Psoas muscle (tissue), 7 donors: ENCODE measurements at regions not wholly inside any gene's neighbourhood (a gene's known extent, or its start where the extent isn't known, plus 50 kb on each side); places are given as distances from the start of the nearest gene placed in this dataset.

ENCODE experiments used
- ATAC-seq, 4 donors: fragments of 200-7000 bp; cut with Tn5 transposase; one replicate each; pipeline ENCODE4 v1.9.1; 2020; ENCODE audit warnings: moderate library complexity in 3 of 4, mild to moderate bottlenecking in 2 of 4
- DNase-seq, 2 donors: peaks; one replicate each; pipeline ENCODE4 v3.0.0-alpha.2; 2020
- H3K27ac ChIP-seq: fragments of 200-600 bp; one replicate; pipeline ENCODE4 v1.8.0; 2022
- H3K27me3 ChIP-seq, 3 donors: fragments of 200-600 bp in 1 of 3; one replicate each; pipeline versions ENCODE4 v1.6.1 to v1.8.0; 2013 to 2022; ENCODE audit warnings: low read length in 2 of 3, mild to moderate bottlenecking in 2 of 3, moderate library complexity in 1 of 3; ENCODE audit not compliant: insufficient read depth in 3 of 3
- H3K36me3 ChIP-seq, 2 donors: fragments of 200-600 bp in 1 of 2; one replicate each; pipeline versions ENCODE4 v1.6.1 to v1.8.0; 2013 to 2022; ENCODE audit warnings: low read depth in 1 of 2, mild to moderate bottlenecking in 1 of 2, moderate library complexity in 1 of 2; ENCODE audit not compliant: insufficient read depth in 1 of 2
- H3K4me1 ChIP-seq: fragments of 200-600 bp; one replicate; pipeline ENCODE4 v1.8.0; 2022
- H3K4me3 ChIP-seq: fragments of 200-600 bp; one replicate; pipeline ENCODE4 v1.8.0; 2022; ENCODE audit warnings: mild to moderate bottlenecking
- H3K9me3 ChIP-seq: fragments of 200-600 bp; one replicate; pipeline ENCODE4 v1.8.0; 2022
- WGBS, 3 donors: extraction: QIAGEN DNeasy Blood & Tissue Kit; methylation state at CpG; one replicate each; pipeline versions ENCODE4 v1.1.6 to v1.1.7; 2013; 5-methylcytosine and 5-hydroxymethylcytosine counted together
- intact Hi-C, 2 donors: fragments of 100-400 bp; cut with DNase I; formaldehyde crosslinking; loops; one replicate each; pipeline versions ENCODE4 v1.11.0 to v1.14.2; 2022
- TF ChIP-seq, protein P1 (sequence below): fragments of 200-600 bp; IDR thresholded peaks from one replicate; pipeline ENCODE4 v1.8.0; 2022; ENCODE audit warnings: antibody characterized with exemption
- donor health status: healthy with polysubstance abuse.
- donor health status: DM: no; HTN: no; CAD: no; lungs with moderate emphysema.
- donor health status: Bipolar disorder and iron deficiency.
- donor health status: healthy.
- donor health status: DM: yes; HTN: yes; CAD: no.
- donor health status: DM: no; HTN: no; CAD: no.
- donor health status: DM: yes; HTN: yes; CAD: no.

- no peak overlapping the region for H3K27ac ChIP-seq
- TF ChIP-seq, protein P1, sequence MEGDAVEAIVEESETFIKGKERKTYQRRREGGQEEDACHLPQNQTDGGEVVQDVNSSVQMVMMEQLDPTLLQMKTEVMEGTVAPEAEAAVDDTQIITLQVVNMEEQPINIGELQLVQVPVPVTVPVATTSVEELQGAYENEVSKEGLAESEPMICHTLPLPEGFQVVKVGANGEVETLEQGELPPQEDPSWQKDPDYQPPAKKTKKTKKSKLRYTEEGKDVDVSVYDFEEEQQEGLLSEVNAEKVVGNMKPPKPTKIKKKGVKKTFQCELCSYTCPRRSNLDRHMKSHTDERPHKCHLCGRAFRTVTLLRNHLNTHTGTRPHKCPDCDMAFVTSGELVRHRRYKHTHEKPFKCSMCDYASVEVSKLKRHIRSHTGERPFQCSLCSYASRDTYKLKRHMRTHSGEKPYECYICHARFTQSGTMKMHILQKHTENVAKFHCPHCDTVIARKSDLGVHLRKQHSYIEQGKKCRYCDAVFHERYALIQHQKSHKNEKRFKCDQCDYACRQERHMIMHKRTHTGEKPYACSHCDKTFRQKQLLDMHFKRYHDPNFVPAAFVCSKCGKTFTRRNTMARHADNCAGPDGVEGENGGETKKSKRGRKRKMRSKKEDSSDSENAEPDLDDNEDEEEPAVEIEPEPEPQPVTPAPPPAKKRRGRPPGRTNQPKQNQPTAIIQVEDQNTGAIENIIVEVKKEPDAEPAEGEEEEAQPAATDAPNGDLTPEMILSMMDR: no peak
- WGBS, 3 donors: 47 to 65% (median 48%) methylated on average over 2 of the region's 2 CpGs
- no peaks in the 10 kb centered on the region for H3K27me3 ChIP-seq
- intact Hi-C loops: no loop called here
- H3K36me3 ChIP-seq: no peaks in the 10 kb centered on the region
- no peak overlapping the region for H3K4me3 ChIP-seq
- no peaks in the 10 kb centered on the region for H3K4me1 ChIP-seq
- no peaks in the 10 kb centered on the region for H3K9me3 ChIP-seq
- DNase-seq (no peak), ATAC-seq (no peak)
Observed at GRCh38 chr4:177509226-177509745, 67.0 kb upstream of the AGA start.

DNA sequence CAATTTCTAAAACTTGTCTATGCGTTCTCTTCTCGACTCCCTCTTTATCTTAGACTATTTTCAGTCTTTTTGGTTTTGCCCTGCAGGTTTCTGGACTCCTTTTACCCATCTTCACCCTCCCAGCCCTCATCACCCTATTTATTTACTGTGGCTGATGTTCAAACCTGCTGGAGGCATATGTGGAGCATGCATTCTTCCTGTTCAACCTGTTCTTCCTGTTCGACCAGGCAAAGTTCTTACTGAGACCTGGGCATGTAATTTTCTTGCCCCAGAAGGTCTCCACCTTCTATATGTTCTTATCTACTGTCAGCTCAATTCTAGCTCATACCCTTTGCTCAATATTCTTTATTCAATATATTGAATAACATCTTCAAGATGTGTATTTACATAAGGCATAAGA, 69.4 kb upstream of the AGA start:
- Histone ChIP-seq H3K4me1 (no peaks in the 10 kb centered on the region), H3K36me3 (no peaks in the 10 kb centered on the region), H3K4me3 (no peak overlapping the region), H3K27me3 (no peaks in the 10 kb centered on the region), H3K9me3 (no peaks in the 10 kb centered on the region), H3K27ac (no peak overlapping the region)
- DNase-seq: no peak
- WGBS, 3 donors: 87 to 90% (median 88%) methylated on average over 3 of the region's 3 CpGs
- intact Hi-C loops: no loop called here
- no peak for ATAC-seq
- TF ChIP-seq, protein P1: no peak

DNA sequence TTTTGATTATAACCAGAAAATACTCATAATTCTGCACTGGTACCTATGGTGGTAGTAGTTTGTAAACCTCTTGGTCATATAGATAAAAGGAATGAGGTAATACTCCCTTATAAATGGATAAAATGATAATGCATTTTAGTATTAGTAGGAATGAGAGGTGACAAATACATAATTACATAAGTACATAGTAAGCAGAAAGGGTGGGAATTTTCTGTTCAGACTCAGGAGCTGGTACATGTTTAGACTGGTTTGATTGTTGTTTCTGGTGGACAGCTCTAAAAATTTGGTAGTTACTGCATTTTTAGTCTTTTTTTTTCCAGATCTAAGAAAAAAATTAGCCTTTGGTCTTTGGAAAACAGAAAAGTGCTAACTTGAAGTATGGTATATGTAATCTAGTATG, 70.4 kb upstream of the AGA start:
- Histone ChIP-seq H3K27me3 (no peaks in the 10 kb centered on the region), H3K4me1 (no peaks in the 10 kb centered on the region), H3K36me3 (no peaks in the 10 kb centered on the region), H3K27ac (no peak overlapping the region), H3K4me3 (no peak overlapping the region), H3K9me3 (no peaks in the 10 kb centered on the region)
- TF ChIP-seq, protein P1: no peak
- ATAC-seq: no peak
- intact Hi-C loops: no loop called here
- DNase-seq: no peak

GRCh38 chr4:177517862-177518261, 75.6 kb upstream of the AGA start:
- DNase-seq (no peak), ATAC-seq (no peak)
- Histone ChIP-seq H3K4me3 (no peak overlapping the region), H3K4me1 (no peaks in the 10 kb centered on the region), H3K36me3 (no peaks in the 10 kb centered on the region), H3K27me3 (no peaks in the 10 kb centered on the region), H3K9me3 (peaks cover 3% of the 10 kb centered on the region), H3K27ac (no peak overlapping the region)
- 73 to 78% (median 75%) methylated on average over 2 of the region's 2 CpGs for WGBS, 3 donors
- TF ChIP-seq, protein P1: no peak
- intact Hi-C loops: no loop called here

- 88 to 92% (median 90%) methylated on average over 7 of the region's 7 CpGs for WGBS, 3 donors
- intact Hi-C loops: no loop called here
- DNase-seq (no peak), ATAC-seq (no peak)
- no peak overlapping the region for H3K4me3 ChIP-seq
- no peaks in the 10 kb centered on the region for H3K27me3 ChIP-seq
- H3K9me3 ChIP-seq: peaks cover 3% of the 10 kb centered on the region
- TF ChIP-seq, protein P1: no peak
- H3K4me1 ChIP-seq: no peaks in the 10 kb centered on the region
- H3K36me3 ChIP-seq: no peaks in the 10 kb centered on the region
- no peak overlapping the region for H3K27ac ChIP-seq
Observed at GRCh38 chr4:177519481-177520260, 77.4 kb upstream of the AGA start.
